DND-41 (cell line): ENCODE measurements at regions not wholly inside any gene's neighbourhood (a gene's known extent, or its start where the extent isn't known, plus 50 kb on each side); places are given as distances from the start of the nearest gene placed in this dataset.

Experiments
- EZH2 ChIP-seq: IDR thresholded peaks from 3 replicates; pipeline ENCODE4 v1.6.1; 2012; ENCODE audit warnings: borderline replicate concordance, low read depth, mild to moderate bottlenecking, moderate library complexity, low read length, inconsistent platforms; ENCODE audit not compliant: severe bottlenecking
- TF ChIP-seq, protein P1 (sequence below): IDR thresholded peaks from 2 replicates; pipeline ENCODE4 v1.5.1; 2012; ENCODE audit warnings: borderline replicate concordance, low read length, moderate library complexity, mild to moderate bottlenecking; ENCODE audit not compliant: poor library complexity, severe bottlenecking; ENCODE audit errors: extremely low read depth

DNA sequence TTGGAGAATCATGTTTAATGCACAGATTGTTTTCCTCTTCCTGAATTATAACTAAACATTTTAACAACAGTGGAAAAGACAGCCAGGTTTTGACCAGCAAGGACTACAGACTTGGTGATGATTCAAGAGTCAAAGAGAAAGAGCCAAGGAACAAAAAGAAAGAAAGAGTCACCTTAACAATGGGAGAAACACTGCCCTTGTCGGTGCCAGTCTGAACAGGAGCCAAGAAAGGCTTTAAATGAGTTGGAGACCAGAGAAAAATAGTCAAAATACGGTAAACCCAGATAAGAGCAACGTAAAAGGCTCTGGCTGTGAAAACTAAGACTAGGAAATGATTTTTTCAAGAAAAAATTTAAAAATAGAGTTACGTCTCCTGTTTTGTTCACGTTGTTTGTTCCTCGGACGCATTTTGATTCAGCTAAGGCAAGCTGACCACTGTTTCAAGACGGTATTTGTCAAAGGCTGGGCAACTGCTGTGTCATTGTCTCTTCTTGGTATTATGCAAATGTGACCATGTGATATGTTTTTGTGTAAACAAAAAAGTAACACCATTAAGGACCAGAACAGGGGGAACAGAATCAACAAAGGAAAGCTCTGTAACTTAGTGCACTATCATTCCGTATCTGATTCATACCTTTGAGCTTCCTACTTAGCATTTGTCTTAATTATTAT, 634.5 kb downstream of the LIG4 start:
- TF ChIP-seq, protein P1, sequence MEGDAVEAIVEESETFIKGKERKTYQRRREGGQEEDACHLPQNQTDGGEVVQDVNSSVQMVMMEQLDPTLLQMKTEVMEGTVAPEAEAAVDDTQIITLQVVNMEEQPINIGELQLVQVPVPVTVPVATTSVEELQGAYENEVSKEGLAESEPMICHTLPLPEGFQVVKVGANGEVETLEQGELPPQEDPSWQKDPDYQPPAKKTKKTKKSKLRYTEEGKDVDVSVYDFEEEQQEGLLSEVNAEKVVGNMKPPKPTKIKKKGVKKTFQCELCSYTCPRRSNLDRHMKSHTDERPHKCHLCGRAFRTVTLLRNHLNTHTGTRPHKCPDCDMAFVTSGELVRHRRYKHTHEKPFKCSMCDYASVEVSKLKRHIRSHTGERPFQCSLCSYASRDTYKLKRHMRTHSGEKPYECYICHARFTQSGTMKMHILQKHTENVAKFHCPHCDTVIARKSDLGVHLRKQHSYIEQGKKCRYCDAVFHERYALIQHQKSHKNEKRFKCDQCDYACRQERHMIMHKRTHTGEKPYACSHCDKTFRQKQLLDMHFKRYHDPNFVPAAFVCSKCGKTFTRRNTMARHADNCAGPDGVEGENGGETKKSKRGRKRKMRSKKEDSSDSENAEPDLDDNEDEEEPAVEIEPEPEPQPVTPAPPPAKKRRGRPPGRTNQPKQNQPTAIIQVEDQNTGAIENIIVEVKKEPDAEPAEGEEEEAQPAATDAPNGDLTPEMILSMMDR = no peak
- no peak for TF ChIP-seq EZH2
